ENCODE measurements at regions not wholly inside any gene's neighbourhood (a gene's known extent, or its start where the extent isn't known, plus 50 kb on each side); places are given as distances from the start of the nearest gene placed in this dataset.

GRCh38 chr5:124302533-124302932 lies 443.9 kb downstream of the ZNF608 start:
- Histone ChIP-seq H2BK5ac (ENCODE audit: low read depth, low read length) (no peak overlapping the region), H4K20me1 (replicated peaks in 1 of 2; ENCODE audit: control insufficient read depth in 1 of 2, insufficient read depth in 2 of 2, low read length in 2 of 2) (no peaks in the 10 kb centered on the region), H3K79me2 (ENCODE audit: control insufficient read depth in 1 of 2, insufficient read depth in 2 of 2, low read length in 2 of 2) (no peaks in the 10 kb centered on the region), H4K91ac (replicated peaks; ENCODE audit: insufficient read length, low read length) (no peak overlapping the region), H3K79me1 (ENCODE audit: low read depth, low read length) (no peaks in the 10 kb centered on the region), H3K9me3 (ENCODE audit: insufficient read depth in 2 of 2, low read depth in 1 of 2, low read length in 1 of 2) (peaks cover 10 to 11% of the 10 kb centered on the region in 2 experiments), H3K56ac (replicated peaks; ENCODE audit: insufficient read length, low read depth, low read length) (no peak overlapping the region), H3K27me3 (replicated peaks in 1 of 4; ENCODE audit: control insufficient read depth in 3 of 4, extremely low read depth in 1 of 4, insufficient read depth in 3 of 4, low read length in 3 of 4) (no peaks in the 10 kb centered on the region), H3K23me2 (ENCODE audit: low read depth, low read length) (no peaks in the 10 kb centered on the region; the same call in 1 of the 2 replicates), H2BK12ac (ENCODE audit: low read depth, low read length) (no peak overlapping the region), H3K4me1 (replicated peaks in 1 of 4; ENCODE audit: control insufficient read depth in 3 of 4, insufficient read depth in 4 of 4, low read length in 3 of 4) (no peaks in the 10 kb centered on the region), H3K4ac (replicated peaks; ENCODE audit: insufficient read length, low read depth, low read length) (no peak overlapping the region), H2AFZ (ENCODE audit: low read length) (no peak overlapping the region), H2BK15ac (ENCODE audit: low read length) (no peak overlapping the region), H3K4me2 (ENCODE audit: insufficient read depth in 1 of 2, low read depth in 2 of 2, low read length in 2 of 2) (no peak overlapping the region), H4K8ac (ENCODE audit: extremely low read depth, insufficient read depth, low read length) (no peak overlapping the region), H3K4me3 (ENCODE audit: extremely low read depth in 1 of 4, insufficient read depth in 2 of 4, low read depth in 3 of 4, low read length in 4 of 4) (no peak overlapping the region), H2BK20ac (ENCODE audit: low read length) (no peak overlapping the region), H2BK120ac (replicated peaks; ENCODE audit: low read depth, low read length) (no peak overlapping the region), H2AK5ac (ENCODE audit: low read depth, low read length) (no peak overlapping the region), H3K18ac (ENCODE audit: extremely low read depth, low read length) (no peak overlapping the region), H4K5ac (ENCODE audit: insufficient read length, low read depth, low read length) (no peak overlapping the region), H3K23ac (ENCODE audit: insufficient read length) (no peak overlapping the region), H3K9ac (replicated peaks in 1 of 4; ENCODE audit: extremely low read depth in 1 of 4, low read depth in 3 of 4, low read length in 3 of 4) (no peak overlapping the region), H3K36me3 (ENCODE audit: control insufficient read depth in 2 of 4, insufficient read depth in 4 of 4, low read length in 3 of 4) (no peaks in the 10 kb centered on the region; a peak in 2 of 8 replicates), H3K27ac (ENCODE audit: low read depth, low read length) (no peak overlapping the region), H3K14ac (ENCODE audit: insufficient read length) (no peak overlapping the region)
- ChIA-PET POLR2A (ENCODE audit: partially characterized antibody) (no interaction called here), CTCF (ENCODE audit: partially characterized antibody) (interaction anchor here (1.6 kb wide), 1 partner anchor 13 kb away, joined by 8 read pairs; no protein-coding TSS in a partner anchor)
- no peak for FAIRE-seq
- TF ChIP-seq CTCF (IDR thresholded peaks at IDR 0.05; ENCODE audit: control extremely low read depth in 1 of 3, insufficient read depth in 1 of 3, low read depth in 1 of 3, low read length in 3 of 3) (no peak), RXRA (IDR thresholded peaks at IDR 0.05; ENCODE audit: insufficient read depth, low read depth, low read length) (no peak), POLR2A (IDR thresholded peaks at IDR 0.05; ENCODE audit: control extremely low read depth in 1 of 2, low read depth in 2 of 2, low read length in 2 of 2) (no peak), SP4 (IDR thresholded peaks at IDR 0.05; ENCODE audit: low read length) (no peak), EP300 (IDR thresholded peaks at IDR 0.05; ENCODE audit: borderline replicate concordance in 1 of 2, low read depth in 2 of 2, low read length in 2 of 2) (no peak), TBP (IDR thresholded peaks at IDR 0.05; ENCODE audit: low read depth, low read length) (no peak), TEAD4 (IDR thresholded peaks at IDR 0.05; ENCODE audit: low read depth, low read length) (no peak), KDM1A (IDR thresholded peaks at IDR 0.05; ENCODE audit: borderline replicate concordance, low read length) (no peak), CHD1 (IDR thresholded peaks at IDR 0.05; ENCODE audit: low read depth, low read length) (no peak)
- 90% methylated on average over 2 of the region's 2 CpGs; no CpG with 5 or more reads in 1 of the 2 experiments for WGBS, 2 experiments (ENCODE audit: extremely low coverage in 1 of 2, insufficient coverage in 1 of 2, insufficient read length in 1 of 2, insufficient replicate concordance in 2 of 2, low coverage in 1 of 2, low lambda C conversion rate in 2 of 2, missing lambda C conversion rate in 1 of 2)
- DNase-seq (ENCODE audit: low read depth in 1 of 2, low spot score in 2 of 2): no peak

Data from H1 (cell line).